IPS DF 6.9 (cell line): ENCODE measurements at regions not wholly inside any gene's neighbourhood (a gene's known extent, or its start where the extent isn't known, plus 50 kb on each side); places are given as distances from the start of the nearest gene placed in this dataset.
A peak's percentile ranks its signal among the peaks of the same experiment; 100 is the strongest.
"Not testable (repeated sequence)": the region's sequence is repeated elsewhere in the genome, so short reads cannot be mapped to it uniquely, and the experiment has no call there.

Experiments used
- DNase-seq: peaks from one replicate; pipeline ENCODE4 v3.0.0-alpha.2; 2013; ENCODE audit warnings: low read depth, low spot score
- H3K27ac ChIP-seq: one replicate; pipeline ENCODE4 v1.5.1; 2013; ENCODE audit warnings: low read length, control low read depth
- H3K27me3 ChIP-seq: 2 replicates; pipeline ENCODE4 v1.6.1; 2013; ENCODE audit warnings: mild to moderate bottlenecking, low read length; ENCODE audit not compliant: control insufficient read depth, insufficient read depth
- H3K36me3 ChIP-seq: 2 replicates; pipeline ENCODE4 v1.6.1; 2013; ENCODE audit warnings: low read length; ENCODE audit not compliant: control insufficient read depth, insufficient read depth
- H3K4me1 ChIP-seq: 2 replicates; pipeline ENCODE4 v1.6.1; 2013; ENCODE audit warnings: low read length; ENCODE audit not compliant: control insufficient read depth, insufficient read depth
- H3K4me3 ChIP-seq: 2 replicates; pipeline ENCODE4 v1.5.1; 2013; ENCODE audit warnings: mild to moderate bottlenecking, low read length
- H3K9me3 ChIP-seq: 2 replicates; pipeline ENCODE4 v1.6.1; 2013; ENCODE audit warnings: low read length, inconsistent platforms; ENCODE audit not compliant: control insufficient read depth, insufficient read depth
- whole genome bisulfite sequencing: extraction: QIAGEN DNeasy Blood & Tissue Kit; methylation state at CpG from one replicate; pipeline ENCODE4 v1.1.7; 2013; ENCODE audit warnings: mixed read lengths, missing lambda C conversion rate; ENCODE audit not compliant: insufficient read length, insufficient coverage; 5-methylcytosine and 5-hydroxymethylcytosine counted together

GRCh38 chr6:44004136-44004535, 123.1 kb downstream of the MRPL14 start:
- Histone ChIP-seq H3K9me3 (no peaks in the 10 kb centered on the region), H3K4me3 (no peak overlapping the region), H3K36me3 (no peaks in the 10 kb centered on the region), H3K27ac (no peak overlapping the region), H3K4me1 (peaks cover 18% of the 10 kb centered on the region), H3K27me3 (no peaks in the 10 kb centered on the region)
- no peak for DNase-seq
- no CpG with 5 or more reads among the region's 9 CpGs for WGBS

- no peak for DNase-seq
- Histone ChIP-seq H3K9me3 (no peaks in the 10 kb centered on the region), H3K4me1 (peaks cover 18% of the 10 kb centered on the region), H3K27me3 (no peaks in the 10 kb centered on the region), H3K4me3 (peak overlapping the region; percentile 33; the same call in 1 of the 2 replicates), H3K36me3 (no peaks in the 10 kb centered on the region), H3K27ac (no peak overlapping the region)
- WGBS = no CpG with 5 or more reads among the region's 22 CpGs
Observed at GRCh38 chr6:44003345-44004061, 123.7 kb downstream of the MRPL14 start.

GRCh38 chr6:44002593-44003344, 124.5 kb downstream of the MRPL14 start:
- Histone ChIP-seq H3K4me3 (peak overlapping the region; percentile 33; the same call in 1 of the 2 replicates), H3K36me3 (no peaks in the 10 kb centered on the region), H3K27ac (no peak overlapping the region), H3K9me3 (no peaks in the 10 kb centered on the region), H3K27me3 (no peaks in the 10 kb centered on the region), H3K4me1 (peaks cover 18% of the 10 kb centered on the region)
- WGBS = no CpG with 5 or more reads among the region's 76 CpGs
- DNase-seq = no peak

GRCh38 chr6:44002067-44002592, 125.1 kb downstream of the MRPL14 start:
- H3K4me3 ChIP-seq = peak overlapping the region; percentile 7; the same call in 1 of the 2 replicates
- no peaks in the 10 kb centered on the region for H3K9me3 ChIP-seq
- no CpG with 5 or more reads among the region's 37 CpGs for WGBS
- H3K4me1 ChIP-seq = peaks cover 18% of the 10 kb centered on the region
- no peaks in the 10 kb centered on the region for H3K36me3 ChIP-seq
- H3K27ac ChIP-seq = no peak overlapping the region
- no peak for DNase-seq
- no peaks in the 10 kb centered on the region for H3K27me3 ChIP-seq

GRCh38 chr6:44001318-44002066, 125.8 kb downstream of the MRPL14 start:
- H3K4me3 ChIP-seq = no peak overlapping the region; the same call in 1 of the 2 replicates
- H3K9me3 ChIP-seq = no peaks in the 10 kb centered on the region
- DNase-seq = no peak
- no CpG with 5 or more reads among the region's 12 CpGs for WGBS
- no peak overlapping the region for H3K27ac ChIP-seq
- H3K4me1 ChIP-seq = peaks cover 18% of the 10 kb centered on the region
- H3K27me3 ChIP-seq = no peaks in the 10 kb centered on the region
- no peaks in the 10 kb centered on the region for H3K36me3 ChIP-seq

GRCh38 chr6:44000164-44000842, 126.9 kb downstream of the MRPL14 start:
- Histone ChIP-seq H3K27ac (no peak overlapping the region), H3K36me3 (no peaks in the 10 kb centered on the region), H3K4me3 (no peak overlapping the region), H3K4me1 (peaks cover 17% of the 10 kb centered on the region), H3K9me3 (no peaks in the 10 kb centered on the region), H3K27me3 (no peaks in the 10 kb centered on the region)
- no CpG with 5 or more reads among the region's 14 CpGs for WGBS
- DNase-seq = no peak

GRCh38 chr6:43999628-44000027, 127.6 kb downstream of the MRPL14 start:
- DNase-seq = no peak
- no peak overlapping the region for H3K4me3 ChIP-seq
- whole genome bisulfite sequencing = no CpG with 5 or more reads among the region's 4 CpGs
- no peaks in the 10 kb centered on the region for H3K27me3 ChIP-seq
- no peaks in the 10 kb centered on the region for H3K9me3 ChIP-seq
- H3K27ac ChIP-seq = no peak overlapping the region
- H3K4me1 ChIP-seq = peaks cover 12% of the 10 kb centered on the region; the same call in 1 of the 2 replicates
- no peaks in the 10 kb centered on the region for H3K36me3 ChIP-seq

GRCh38 chr6:43998592-43999243, 128.5 kb downstream of the MRPL14 start:
- H3K4me3 ChIP-seq, H3K27me3 ChIP-seq, H3K27ac ChIP-seq, H3K9me3 ChIP-seq, DNase-seq, H3K36me3 ChIP-seq: not testable (repeated sequence)
- peaks cover 15% of the 10 kb centered on the region for H3K4me1 ChIP-seq
- WGBS = no CpG with 5 or more reads among the region's 24 CpGs

GRCh38 chr6:43997990-43998585, 129.2 kb downstream of the MRPL14 start:
- H3K4me1 ChIP-seq = peaks cover 12% of the 10 kb centered on the region
- DNase-seq, H3K36me3 ChIP-seq, H3K4me3 ChIP-seq, H3K27me3 ChIP-seq, H3K27ac ChIP-seq, H3K9me3 ChIP-seq: not testable (repeated sequence)
- no CpG with 5 or more reads among the region's 35 CpGs for WGBS
